OCI-LY7 (cell line): ENCODE measurements at regions not wholly inside any gene's neighbourhood (a gene's known extent, or its start where the extent isn't known, plus 50 kb on each side); places are given as distances from the start of the nearest gene placed in this dataset.

Source experiments
- BruUV-seq: library from RNA; stranded (reverse); fragments of 400-500 nt; replicated peaks from 2 replicates; lab custom pipeline; 2021; lab: Mats Ljungman, UMichigan
- CTCF ChIA-PET: fragments of 300-600 bp; sonication (Branson Sonifier 250); formaldehyde crosslinking; loops from one replicate; lab custom pipeline; 2022; ENCODE audit warnings: antibody characterized with exemption; ENCODE audit not compliant: unreplicated experiment; lab: Charles Lee
- POLR2A ChIA-PET: fragments of 300-600 bp; sonication (Branson Sonifier 250); formaldehyde crosslinking; loops from one replicate; lab custom pipeline; 2022; ENCODE audit warnings: antibody characterized with exemption; lab: Charles Lee
- DNase-seq: peaks from one replicate; pipeline ENCODE4 v3.0.0-alpha.2; 2015; ENCODE audit warnings: low spot score
- H2AFZ ChIP-seq: fragments of 200-600 bp; sonication (generic), shearing (Covaris generic); 2 replicates; pipeline ENCODE4 v1.6.1; 2014; ENCODE audit warnings: mild to moderate bottlenecking, antibody characterized with exemption, low read length, moderate library complexity
- H3K27ac ChIP-seq: fragments of 200-600 bp; sonication (generic); 2 replicates; pipeline ENCODE4 v1.5.1; 2014; ENCODE audit warnings: mixed run types, low read depth, mild to moderate bottlenecking, moderate library complexity, low read length, inconsistent platforms; ENCODE audit not compliant: poor library complexity, severe bottlenecking
- H3K36me3 ChIP-seq: fragments of 200-600 bp; sonication (generic); 2 replicates; pipeline ENCODE4 v1.6.1; 2014; ENCODE audit warnings: mild to moderate bottlenecking, antibody characterized with exemption, low read length, moderate library complexity, mixed read lengths; ENCODE audit not compliant: insufficient read depth
- H3K4me1 ChIP-seq: fragments of 200-600 bp; sonication (generic); 2 replicates; pipeline ENCODE4 v1.5.1; 2014; ENCODE audit warnings: mild to moderate bottlenecking, low read length; ENCODE audit not compliant: insufficient read depth, poor library complexity, severe bottlenecking
- H3K4me2 ChIP-seq: fragments of 200-600 bp; sonication (generic); 2 replicates; pipeline ENCODE4 v1.6.1; 2014; ENCODE audit warnings: mild to moderate bottlenecking, low read length
- H3K4me3 ChIP-seq: fragments of 200-600 bp; sonication (generic); 2 replicates; pipeline ENCODE4 v1.5.1; 2014; ENCODE audit warnings: mild to moderate bottlenecking, low read depth, low read length; ENCODE audit not compliant: poor library complexity, severe bottlenecking
- H3K79me2 ChIP-seq: fragments of 200-600 bp; sonication (generic); 2 replicates; pipeline ENCODE4 v1.6.1; 2016; ENCODE audit warnings: low read depth, mild to moderate bottlenecking, low read length, moderate library complexity, mixed read lengths; ENCODE audit not compliant: insufficient read depth
- H3K9me2 ChIP-seq: fragments of 200-600 bp; sonication (generic); 2 replicates; pipeline ENCODE4 v1.6.1; 2016; ENCODE audit warnings: mild to moderate bottlenecking, low read length, mixed read lengths; ENCODE audit not compliant: insufficient read depth
- H3K9me3 ChIP-seq: fragments of 200-600 bp; sonication (generic); 2 replicates; pipeline ENCODE4 v1.6.1; 2014; ENCODE audit warnings: mild to moderate bottlenecking, mixed run types, low read length, mixed read lengths
- H4K20me1 ChIP-seq: fragments of 200-600 bp; sonication (generic); 2 replicates; pipeline ENCODE4 v1.6.1; 2014; ENCODE audit warnings: mild to moderate bottlenecking, antibody characterized with exemption, low read length, moderate library complexity, mixed read lengths; ENCODE audit not compliant: insufficient read depth
- CTCF ChIP-seq: fragments of 200-600 bp; sonication (generic); conservative IDR thresholded peaks from 2 replicates; pipeline ENCODE4 v1.5.1; 2014; ENCODE audit warnings: mild to moderate bottlenecking, antibody characterized with exemption, low read length, moderate library complexity, mixed read lengths
- EZH2phosphoT487 ChIP-seq: fragments of 200-600 bp; sonication (generic); IDR thresholded peaks from 2 replicates; pipeline ENCODE4 v1.6.1; 2018; ENCODE audit warnings: low read depth, borderline replicate concordance, mild to moderate bottlenecking, mixed run types, antibody characterized with exemption, low read length, moderate library complexity, mixed read lengths
- intact Hi-C: fragments of 100-400 bp; cut with micrococcal nuclease; formaldehyde crosslinking; loops from one replicate; pipeline ENCODE4 v1.10.0; 2022; ENCODE audit not compliant: unreplicated experiment

- H3K4me2 ChIP-seq = no peak overlapping the region
- ChIA-PET CTCF (no interaction called here), POLR2A (interaction anchor here (0.7 kb wide), 1 partner anchor 125 kb away, joined by 3 read pairs; no protein-coding TSS in a partner anchor)
- no peaks in the 10 kb centered on the region for H4K20me1 ChIP-seq
- no peak overlapping the region for H3K27ac ChIP-seq
- no peaks in the 10 kb centered on the region for H3K9me3 ChIP-seq
- no peaks in the 10 kb centered on the region for H3K36me3 ChIP-seq
- intact Hi-C loops = no loop called here
- no peaks in the 10 kb centered on the region for H3K4me1 ChIP-seq
- H3K9me2 ChIP-seq = no peaks in the 10 kb centered on the region
- DNase-seq = no peak
- no peak overlapping the region for H3K4me3 ChIP-seq
- no peaks in the 10 kb centered on the region for H3K79me2 ChIP-seq
- no TSS peak for BruUV-seq
- TF ChIP-seq EZH2phosphoT487 (no peak), CTCF (no peak)
- H2AFZ ChIP-seq = no peak overlapping the region
These were observed 139.6 kb upstream of the ADAMTS9 start for GRCh38 chr3:64827431-64827830.

GRCh38 chr3:64827019-64827418 is 139.2 kb upstream of the ADAMTS9 start:
- no peak for DNase-seq
- Histone ChIP-seq H3K4me3 (no peak overlapping the region), H2AFZ (no peak overlapping the region), H3K27ac (no peak overlapping the region), H3K4me2 (no peak overlapping the region), H3K4me1 (no peaks in the 10 kb centered on the region), H4K20me1 (no peaks in the 10 kb centered on the region), H3K9me2 (no peaks in the 10 kb centered on the region), H3K79me2 (no peaks in the 10 kb centered on the region), H3K9me3 (no peaks in the 10 kb centered on the region), H3K36me3 (no peaks in the 10 kb centered on the region)
- CTCF ChIA-PET = no interaction called here
- TF ChIP-seq CTCF (no peak), EZH2phosphoT487 (no peak)
- POLR2A ChIA-PET = interaction anchor here (0.7 kb wide), 1 partner anchor 124 kb away, joined by 3 read pairs; no protein-coding TSS in a partner anchor
- intact Hi-C loops = no loop called here
- no TSS peak for BruUV-seq

- Histone ChIP-seq H3K4me2 (no peak overlapping the region), H3K36me3 (no peaks in the 10 kb centered on the region), H2AFZ (no peak overlapping the region), H3K9me2 (no peaks in the 10 kb centered on the region), H3K4me1 (no peaks in the 10 kb centered on the region), H3K79me2 (no peaks in the 10 kb centered on the region), H4K20me1 (no peaks in the 10 kb centered on the region), H3K9me3 (no peaks in the 10 kb centered on the region), H3K4me3 (no peak overlapping the region), H3K27ac (no peak overlapping the region)
- BruUV-seq = no TSS peak
- CTCF ChIA-PET = no interaction called here
- TF ChIP-seq EZH2phosphoT487 (no peak), CTCF (no peak)
- POLR2A ChIA-PET = interaction anchor here (0.6 kb wide), 1 partner anchor 82 kb away, joined by 3 read pairs; no protein-coding TSS in a partner anchor
- intact Hi-C loops = no loop called here
- DNase-seq = no peak
These were observed 137.8 kb upstream of the ADAMTS9 start for GRCh38 chr3:64825404-64826120.
